Upper lobe of left lung (tissue), 6 donors: ENCODE measurements at regions not wholly inside any gene's neighbourhood (a gene's known extent, or its start where the extent isn't known, plus 50 kb on each side); places are given as distances from the start of the nearest gene placed in this dataset.

Source experiments
- ATAC-seq, 2 donors: fragments of 200-7000 bp; cut with Tn5 transposase; one replicate each; pipeline ENCODE4 v1.9.1; 2022; ENCODE audit warnings: mild to moderate bottlenecking in 2 of 2, moderate library complexity in 2 of 2; ENCODE audit not compliant: low FRiP score in 2 of 2
- DNase-seq, 2 donors: peaks; one replicate each; pipeline ENCODE4 v3.0.0-alpha.2; 2019 to 2020
- H3K27ac ChIP-seq, 4 donors: fragments of 200-600 bp; sonication (generic); one replicate each; pipeline ENCODE4 v1.5.1; 2016 to 2019
- H3K27me3 ChIP-seq, 4 donors: fragments of 200-600 bp; sonication (generic); one replicate each; pipeline ENCODE4 v1.5.1; 2017 to 2019
- H3K36me3 ChIP-seq, 4 donors: fragments of 200-600 bp; sonication (generic); one replicate each; pipeline ENCODE4 v1.5.1; 2016 to 2019
- H3K4me1 ChIP-seq, 4 donors: fragments of 200-600 bp; sonication (generic); one replicate each; pipeline ENCODE4 v1.5.1; 2018 to 2019
- H3K4me3 ChIP-seq, 4 donors: fragments of 200-600 bp; sonication (generic); one replicate each; pipeline ENCODE4 v1.5.1; 2017 to 2019; ENCODE audit warnings: mild to moderate bottlenecking in 2 of 4, moderate library complexity in 1 of 4
- H3K9me3 ChIP-seq, 4 donors: fragments of 200-600 bp; sonication (generic); one replicate each; pipeline ENCODE4 v1.5.1; 2018 to 2019
- EP300 ChIP-seq, 4 donors: sonication (generic); formaldehyde crosslinking; IDR thresholded peaks; one replicate each; pipeline ENCODE4 v1.5.1; 2017; ENCODE audit warnings: antibody characterized with exemption in 4 of 4, control low read depth in 2 of 4
- POLR2A ChIP-seq, 4 donors: fragments of 450-650 bp; IDR thresholded peaks; one replicate each; pipeline ENCODE4 v1.5.1; 2016 to 2017; ENCODE audit warnings: antibody characterized with exemption in 4 of 4, mild to moderate bottlenecking in 2 of 4
- POLR2AphosphoS5 ChIP-seq, 2 donors: sonication (generic); formaldehyde crosslinking; IDR thresholded peaks; one replicate each; pipeline ENCODE4 v1.5.1; 2017; ENCODE audit warnings: antibody characterized with exemption in 2 of 2
- WGBS, 2 donors: methylation state at CpG; one replicate each; pipeline ENCODE4 v1.1.5; 2017 to 2018; 5-methylcytosine and 5-hydroxymethylcytosine counted together
- TF ChIP-seq, protein P1 (sequence below), 6 experiments: fragments of 450-650 bp in 4 of 6; fragments of 200-600 bp in 2 of 6; sonication (generic) in 2 of 6; IDR thresholded peaks; one replicate each; pipeline ENCODE4 v1.5.1; 2016 to 2019; ENCODE audit warnings: antibody characterized with exemption in 6 of 6
- donor health status: DM: no; HTN: no; CAD: no; lungs with moderate emphysema.
- donor health status: DM: no; HTN: yes; CAD: no; lungs with severe emphysema.

DNA sequence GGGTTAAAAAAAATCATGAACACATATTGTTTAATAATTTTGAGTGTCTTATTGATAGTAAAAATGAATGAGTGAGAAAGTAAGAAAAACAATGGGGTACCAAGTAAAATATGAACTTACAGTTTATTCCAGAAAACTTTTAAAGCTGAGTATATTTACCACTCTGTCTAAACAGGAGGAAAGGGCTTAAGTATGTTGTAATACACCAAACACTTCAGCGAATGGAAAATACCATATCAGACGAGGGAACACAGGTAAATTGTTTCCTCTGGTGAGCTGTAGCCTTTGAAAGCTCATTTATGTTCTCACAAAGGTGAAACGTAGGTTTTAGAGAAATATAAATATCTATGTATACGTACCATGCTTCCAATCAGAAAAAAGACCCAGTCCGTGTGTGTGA, 1209.6 kb upstream of the ZEB2 start:
- ATAC-seq (no peak), DNase-seq (no peak)
- TF ChIP-seq, protein P1, sequence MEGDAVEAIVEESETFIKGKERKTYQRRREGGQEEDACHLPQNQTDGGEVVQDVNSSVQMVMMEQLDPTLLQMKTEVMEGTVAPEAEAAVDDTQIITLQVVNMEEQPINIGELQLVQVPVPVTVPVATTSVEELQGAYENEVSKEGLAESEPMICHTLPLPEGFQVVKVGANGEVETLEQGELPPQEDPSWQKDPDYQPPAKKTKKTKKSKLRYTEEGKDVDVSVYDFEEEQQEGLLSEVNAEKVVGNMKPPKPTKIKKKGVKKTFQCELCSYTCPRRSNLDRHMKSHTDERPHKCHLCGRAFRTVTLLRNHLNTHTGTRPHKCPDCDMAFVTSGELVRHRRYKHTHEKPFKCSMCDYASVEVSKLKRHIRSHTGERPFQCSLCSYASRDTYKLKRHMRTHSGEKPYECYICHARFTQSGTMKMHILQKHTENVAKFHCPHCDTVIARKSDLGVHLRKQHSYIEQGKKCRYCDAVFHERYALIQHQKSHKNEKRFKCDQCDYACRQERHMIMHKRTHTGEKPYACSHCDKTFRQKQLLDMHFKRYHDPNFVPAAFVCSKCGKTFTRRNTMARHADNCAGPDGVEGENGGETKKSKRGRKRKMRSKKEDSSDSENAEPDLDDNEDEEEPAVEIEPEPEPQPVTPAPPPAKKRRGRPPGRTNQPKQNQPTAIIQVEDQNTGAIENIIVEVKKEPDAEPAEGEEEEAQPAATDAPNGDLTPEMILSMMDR (IDR thresholded peaks at IDR 0.05), result no peak
- TF ChIP-seq POLR2AphosphoS5 (IDR thresholded peaks at IDR 0.05) (no peak), EP300 (IDR thresholded peaks at IDR 0.05) (no peak), POLR2A (IDR thresholded peaks at IDR 0.05) (no peak)
- Histone ChIP-seq H3K27ac (no peak overlapping the region), H3K27me3 (no peaks in the 10 kb centered on the region), H3K4me3 (no peak overlapping the region), H3K9me3 (no peaks in the 10 kb centered on the region), H3K36me3 (no peaks in the 10 kb centered on the region), H3K4me1 (no peaks in the 10 kb centered on the region)
- WGBS, 2 donors, result 65 to 83% methylated on average over 5 of the region's 5 CpGs

DNA sequence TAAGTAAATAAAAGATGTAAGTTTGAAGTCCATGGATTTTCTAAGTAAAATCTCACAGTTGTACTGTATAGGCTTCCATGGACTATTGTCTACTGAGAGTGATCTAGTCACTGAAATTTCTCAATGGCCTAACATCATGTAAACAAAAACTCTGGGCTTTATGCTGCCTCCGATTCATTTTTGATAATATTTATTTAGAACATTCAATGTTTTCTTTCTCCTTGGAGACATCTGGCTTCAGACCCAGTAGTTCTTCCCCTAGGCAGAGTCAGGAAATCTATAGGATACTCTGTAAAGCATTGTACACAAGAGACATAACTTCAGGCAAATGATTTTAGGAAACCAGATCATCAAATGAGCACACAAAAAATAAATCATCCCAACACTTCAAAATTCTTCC, 1208.6 kb upstream of the ZEB2 start:
- Histone ChIP-seq H3K27me3 (no peaks in the 10 kb centered on the region), H3K36me3 (no peaks in the 10 kb centered on the region), H3K4me1 (no peaks in the 10 kb centered on the region), H3K4me3 (no peak overlapping the region), H3K27ac (no peak overlapping the region), H3K9me3 (no peaks in the 10 kb centered on the region)
- ATAC-seq, result no peak
- DNase-seq, result no peak
- 35 to 58% methylated on average over 1 of the region's 1 CpG for WGBS, 2 donors
- TF ChIP-seq POLR2AphosphoS5 (IDR thresholded peaks at IDR 0.05) (no peak), EP300 (IDR thresholded peaks at IDR 0.05) (no peak), POLR2A (IDR thresholded peaks at IDR 0.05) (no peak)
- TF ChIP-seq, protein P1 (IDR thresholded peaks at IDR 0.05), result no peak

DNA sequence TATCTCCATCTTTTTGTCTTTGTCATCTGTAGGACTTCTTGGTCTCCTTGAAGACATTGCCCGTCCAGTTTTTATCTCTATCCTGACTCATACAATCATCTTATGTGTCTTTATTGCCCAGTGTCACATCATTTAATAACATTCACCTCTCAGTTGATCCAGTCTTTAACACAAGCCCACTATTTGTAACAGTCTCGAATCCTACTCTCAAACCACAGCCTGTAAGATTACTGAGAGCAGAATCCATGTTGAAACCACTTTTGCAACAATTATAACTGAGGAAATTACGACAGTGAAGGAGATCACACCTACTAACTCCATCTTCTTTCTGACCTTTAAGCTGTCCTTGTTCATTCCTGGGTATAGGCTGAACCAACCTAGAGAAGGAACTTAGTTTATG, 1206.0 kb upstream of the ZEB2 start:
- TF ChIP-seq, protein P1 (IDR thresholded peaks at IDR 0.05), result no peak
- TF ChIP-seq POLR2A (IDR thresholded peaks at IDR 0.05) (no peak), POLR2AphosphoS5 (IDR thresholded peaks at IDR 0.05) (no peak), EP300 (IDR thresholded peaks at IDR 0.05) (no peak)
- no peak overlapping the region for H3K27ac ChIP-seq
- H3K27me3 ChIP-seq, result no peaks in the 10 kb centered on the region
- H3K4me1 ChIP-seq, result no peaks in the 10 kb centered on the region
- H3K9me3 ChIP-seq, result no peaks in the 10 kb centered on the region
- ATAC-seq (no peak), DNase-seq (no peak)
- 70 to 84% methylated on average over 3 of the region's 3 CpGs for WGBS, 2 donors
- H3K4me3 ChIP-seq, result no peak overlapping the region
- H3K36me3 ChIP-seq, result no peaks in the 10 kb centered on the region

DNA sequence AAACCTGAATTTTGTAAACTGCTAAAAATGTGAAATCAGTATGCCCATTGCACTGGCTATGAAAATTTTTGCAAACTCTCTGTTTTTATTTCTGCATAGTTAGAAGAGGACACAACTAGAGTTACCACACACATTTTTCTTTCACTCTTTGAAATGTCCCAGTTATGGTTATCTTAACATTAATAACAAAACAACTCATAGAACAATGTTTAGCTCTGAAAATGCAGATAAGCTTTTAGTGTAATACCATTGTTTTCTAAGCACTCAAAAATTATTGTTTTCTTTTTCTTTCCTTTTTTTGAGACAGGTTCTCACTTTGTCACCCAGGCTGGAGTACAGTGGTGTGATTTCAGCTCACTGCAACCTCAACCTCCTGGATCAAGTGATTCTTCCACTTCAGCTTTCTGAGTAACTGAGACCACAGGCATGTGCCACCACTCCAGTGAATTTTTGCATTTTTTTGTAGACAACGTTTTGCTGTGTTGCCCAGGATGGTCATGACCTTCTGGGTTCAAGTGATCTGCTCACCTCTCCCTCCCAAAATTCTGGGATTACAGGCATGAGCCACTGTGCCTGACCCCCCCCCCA, 1204.5 kb upstream of the ZEB2 start:
- H3K27me3 ChIP-seq, result no peaks in the 10 kb centered on the region
- no peak for ATAC-seq
- no peaks in the 10 kb centered on the region for H3K9me3 ChIP-seq
- TF ChIP-seq, protein P1 (IDR thresholded peaks at IDR 0.05), result no peak
- no peak for TF ChIP-seq EP300 (IDR thresholded peaks at IDR 0.05)
- no peak for TF ChIP-seq POLR2A (IDR thresholded peaks at IDR 0.05)
- no peak for TF ChIP-seq POLR2AphosphoS5 (IDR thresholded peaks at IDR 0.05)
- no peak for DNase-seq
- no peaks in the 10 kb centered on the region for H3K36me3 ChIP-seq
- no peaks in the 10 kb centered on the region for H3K4me1 ChIP-seq
- H3K27ac ChIP-seq, result no peak overlapping the region
- no peak overlapping the region for H3K4me3 ChIP-seq
- 17 to 27% methylated on average over 1 of the region's 1 CpG for WGBS, 2 donors

DNA sequence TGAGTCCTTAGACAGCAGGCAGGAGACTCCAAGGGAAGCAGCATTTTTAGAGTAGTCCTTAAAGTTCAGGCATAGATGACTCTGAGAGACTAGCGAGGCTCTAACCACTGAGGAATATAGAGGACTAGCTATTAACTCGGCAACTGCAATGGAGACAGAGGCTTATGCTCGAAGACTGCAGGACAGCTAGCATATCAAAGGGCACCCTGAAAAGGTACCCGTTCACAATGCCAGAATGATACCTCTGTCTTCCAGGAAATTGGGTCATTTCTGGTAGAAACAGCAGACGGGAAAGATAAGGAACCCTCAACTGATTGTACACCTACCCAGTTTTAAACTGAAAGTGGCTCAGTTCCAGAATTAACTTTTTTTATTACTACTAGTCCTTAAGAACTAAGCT, 1204.0 kb upstream of the ZEB2 start:
- no peak for ATAC-seq
- Histone ChIP-seq H3K27me3 (no peaks in the 10 kb centered on the region), H3K4me1 (no peaks in the 10 kb centered on the region), H3K9me3 (no peaks in the 10 kb centered on the region), H3K4me3 (no peak overlapping the region), H3K36me3 (no peaks in the 10 kb centered on the region), H3K27ac (no peak overlapping the region)
- TF ChIP-seq, protein P1 (IDR thresholded peaks at IDR 0.05), result no peak
- no peak for TF ChIP-seq POLR2AphosphoS5 (IDR thresholded peaks at IDR 0.05)
- no peak for TF ChIP-seq POLR2A (IDR thresholded peaks at IDR 0.05)
- no peak for TF ChIP-seq EP300 (IDR thresholded peaks at IDR 0.05)
- no peak for DNase-seq
- 51 to 59% methylated on average over 5 of the region's 5 CpGs for WGBS, 2 donors
